ENCODE measurements at regions not wholly inside any gene's neighbourhood (a gene's known extent, or its start where the extent isn't known, plus 50 kb on each side); places are given as distances from the start of the nearest gene placed in this dataset.

DNA sequence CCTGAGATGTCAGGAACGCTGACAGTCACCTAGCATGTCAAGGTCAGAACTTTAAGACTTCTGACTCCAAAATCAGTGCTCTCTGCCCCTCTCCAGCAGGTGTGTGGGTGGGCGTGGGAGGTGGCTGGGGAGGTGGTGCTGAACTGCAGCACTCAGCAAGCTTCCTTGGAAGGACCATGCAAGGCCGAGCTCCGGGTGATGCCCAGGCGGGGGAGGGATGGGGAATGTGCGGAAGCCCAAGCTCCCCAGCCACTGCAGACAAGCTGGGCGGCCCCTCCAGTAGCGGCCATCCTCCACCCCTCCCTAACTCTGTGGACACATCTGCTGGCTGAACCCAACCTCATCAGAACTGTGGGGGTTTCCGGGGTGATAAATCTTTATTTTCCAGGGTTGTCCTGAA, 296.6 kb downstream of the TLE3 start:
- ChIA-PET POLR2A (no interaction called here), CTCF (no interaction called here)
- TF ChIP-seq BHLHE40 (IDR thresholded peaks at IDR 0.05; ENCODE audit: borderline replicate concordance), result no peak
- no peak for TF ChIP-seq HDGF (IDR thresholded peaks at IDR 0.05; ENCODE audit: borderline replicate concordance)
- no peak for TF ChIP-seq FOXA1 (IDR thresholded peaks at IDR 0.05)
- no peak for TF ChIP-seq SP1 (IDR thresholded peaks at IDR 0.05)
- TF ChIP-seq, protein P1, sequence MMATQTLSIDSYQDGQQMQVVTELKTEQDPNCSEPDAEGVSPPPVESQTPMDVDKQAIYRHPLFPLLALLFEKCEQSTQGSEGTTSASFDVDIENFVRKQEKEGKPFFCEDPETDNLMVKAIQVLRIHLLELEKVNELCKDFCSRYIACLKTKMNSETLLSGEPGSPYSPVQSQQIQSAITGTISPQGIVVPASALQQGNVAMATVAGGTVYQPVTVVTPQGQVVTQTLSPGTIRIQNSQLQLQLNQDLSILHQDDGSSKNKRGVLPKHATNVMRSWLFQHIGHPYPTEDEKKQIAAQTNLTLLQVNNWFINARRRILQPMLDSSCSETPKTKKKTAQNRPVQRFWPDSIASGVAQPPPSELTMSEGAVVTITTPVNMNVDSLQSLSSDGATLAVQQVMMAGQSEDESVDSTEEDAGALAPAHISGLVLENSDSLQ (IDR thresholded peaks at IDR 0.05), result no peak
- TF ChIP-seq FOXM1 (IDR thresholded peaks at IDR 0.05; ENCODE audit: borderline replicate concordance), result no peak
- TF ChIP-seq CTBP1 (IDR thresholded peaks at IDR 0.05; ENCODE audit: borderline replicate concordance), result no peak
- TF ChIP-seq TARDBP (IDR thresholded peaks at IDR 0.05), result no peak
- TF ChIP-seq FOXK2 (IDR thresholded peaks at IDR 0.05), result no peak
- no peak for TF ChIP-seq SUZ12 (IDR thresholded peaks at IDR 0.05)
- no peak for TF ChIP-seq ELF4 (IDR thresholded peaks at IDR 0.05)
- DNase-seq (ENCODE audit: extremely low spot score), result no peak

GRCh38 chr15:69802432-69802831, 295.3 kb downstream of the TLE3 start:
- POLR2A ChIA-PET, result no interaction called here
- CTCF ChIA-PET, result no interaction called here
- TF ChIP-seq BHLHE40 (IDR thresholded peaks at IDR 0.05; ENCODE audit: borderline replicate concordance), result no peak
- no peak for DNase-seq (ENCODE audit: extremely low spot score)

DNA sequence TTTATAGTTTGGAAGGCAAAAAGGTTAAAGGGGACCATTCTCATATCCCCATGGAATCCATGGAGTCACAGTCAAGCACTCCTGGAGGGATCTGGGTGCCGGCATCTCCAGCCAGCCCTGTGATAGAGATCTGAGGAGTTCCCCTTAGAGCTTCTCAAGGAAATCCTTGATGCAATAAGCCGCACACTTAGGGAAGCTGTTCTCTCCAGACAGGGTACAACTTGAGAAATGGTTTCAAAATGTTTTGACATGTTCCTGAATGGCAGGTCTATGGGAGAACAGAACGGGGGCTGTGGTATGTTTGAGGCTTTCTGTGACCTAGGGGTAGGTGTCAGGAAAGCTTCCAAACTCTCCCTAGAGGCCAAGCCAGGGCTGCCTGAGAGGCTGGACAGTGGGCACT, 292.9 kb downstream of the TLE3 start:
- no peak for DNase-seq (ENCODE audit: extremely low spot score)
- no peak for TF ChIP-seq ZNF384 (IDR thresholded peaks at IDR 0.05)
- TF ChIP-seq HDGF (IDR thresholded peaks at IDR 0.05; ENCODE audit: borderline replicate concordance), result no peak
- no peak for TF ChIP-seq TARDBP (IDR thresholded peaks at IDR 0.05)
- TF ChIP-seq ELF4 (IDR thresholded peaks at IDR 0.05), result no peak
- no peak for TF ChIP-seq ARNT (IDR thresholded peaks at IDR 0.05)
- TF ChIP-seq NFRKB (IDR thresholded peaks at IDR 0.05), result no peak
- TF ChIP-seq L3MBTL2 (conservative IDR thresholded peaks at IDR 0.05), result no peak
- TF ChIP-seq BHLHE40 (IDR thresholded peaks at IDR 0.05; ENCODE audit: borderline replicate concordance), result no peak
- no peak for TF ChIP-seq FOXK2 (IDR thresholded peaks at IDR 0.05)
- TF ChIP-seq SUZ12 (IDR thresholded peaks at IDR 0.05), result no peak
- TF ChIP-seq LEF1 (IDR thresholded peaks at IDR 0.05; ENCODE audit: borderline replicate concordance), result no peak
- TF ChIP-seq, protein P1 (IDR thresholded peaks at IDR 0.05), result no peak
- no peak for TF ChIP-seq FOXA1 (IDR thresholded peaks at IDR 0.05)
- POLR2A ChIA-PET, result no interaction called here
- CTCF ChIA-PET, result interaction anchor here (0.9 kb wide), 1 partner anchor 22 kb away, joined by 4 read pairs; no protein-coding TSS in a partner anchor

DNA sequence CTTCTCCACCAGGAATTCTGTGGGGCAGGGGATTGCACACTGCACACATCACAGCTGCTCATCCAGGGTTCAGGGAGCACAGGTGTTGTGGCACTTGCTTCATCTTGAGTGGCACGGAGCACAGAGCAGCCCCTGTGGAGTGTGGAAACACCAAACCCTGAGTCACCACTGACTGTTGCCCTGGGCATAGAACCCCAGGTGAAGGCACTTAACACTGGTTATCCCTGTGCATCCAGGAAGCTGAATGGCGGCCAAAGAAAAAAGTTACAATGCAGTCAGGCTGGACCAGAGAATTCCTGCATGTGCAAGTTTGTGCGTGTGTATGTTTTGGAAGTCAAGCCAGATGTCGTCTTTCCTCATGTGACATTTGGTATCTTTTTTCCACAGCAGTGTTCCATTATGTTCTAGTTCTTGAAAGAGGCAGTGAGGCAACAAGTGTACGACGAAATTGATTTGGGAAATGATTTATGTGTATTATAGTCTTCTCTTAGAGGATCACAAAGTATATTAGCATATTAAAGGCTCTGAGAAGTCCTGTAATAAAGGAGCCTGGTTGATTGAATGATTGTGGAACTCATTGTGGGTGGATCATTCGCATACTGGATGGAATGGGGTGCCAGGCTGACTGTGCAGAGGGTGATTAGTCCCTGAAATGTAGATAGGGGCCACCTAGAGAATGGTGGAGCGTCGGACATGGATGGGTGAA, 292.3 kb downstream of the TLE3 start:
- ChIA-PET POLR2A (no interaction called here), CTCF (interaction anchor here (0.9 kb wide), 1 partner anchor 23 kb away, joined by 4 read pairs; no protein-coding TSS in a partner anchor)
- DNase-seq (ENCODE audit: extremely low spot score), result no peak
- no peak for TF ChIP-seq TARDBP (IDR thresholded peaks at IDR 0.05)

DNA sequence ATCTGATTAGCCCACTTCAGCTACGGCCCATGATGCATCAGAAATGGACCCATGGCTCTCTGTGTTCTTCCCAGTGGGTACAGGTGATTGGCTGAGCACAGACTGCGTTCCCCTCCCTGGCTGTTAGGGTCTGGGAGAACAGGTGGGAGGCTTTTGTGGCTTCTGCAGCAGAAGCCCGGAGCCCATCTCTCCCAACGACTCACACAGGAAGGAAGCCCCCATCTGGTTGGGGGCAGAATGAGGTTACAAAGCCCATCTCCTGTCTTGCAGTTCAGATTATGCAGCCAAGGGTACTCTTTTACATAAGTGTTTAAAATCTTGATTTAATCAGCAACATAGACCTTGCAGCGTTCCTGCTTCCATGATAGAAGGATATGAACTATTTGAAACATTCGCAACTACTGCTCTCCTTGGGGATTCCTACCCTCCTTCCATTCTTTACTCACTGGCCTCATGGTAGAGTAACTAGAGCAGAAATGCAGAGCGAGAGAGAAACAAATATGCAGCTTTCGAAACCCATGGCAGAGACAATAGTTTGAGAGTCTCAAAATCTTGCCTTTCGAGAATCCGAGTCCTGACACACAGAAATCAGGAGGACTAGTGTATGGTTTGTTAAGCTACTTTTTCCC, 291.3 kb downstream of the TLE3 start:
- TF ChIP-seq ELF4 (IDR thresholded peaks at IDR 0.05) (no peak), FOXM1 (IDR thresholded peaks at IDR 0.05; ENCODE audit: borderline replicate concordance) (no peak), BHLHE40 (IDR thresholded peaks at IDR 0.05; ENCODE audit: borderline replicate concordance) (no peak), LEF1 (IDR thresholded peaks at IDR 0.05; ENCODE audit: borderline replicate concordance) (no peak), NFRKB (IDR thresholded peaks at IDR 0.05) (no peak), SP1 (IDR thresholded peaks at IDR 0.05) (no peak), CTBP1 (IDR thresholded peaks at IDR 0.05; ENCODE audit: borderline replicate concordance) (no peak), L3MBTL2 (conservative IDR thresholded peaks at IDR 0.05) (no peak), TARDBP (IDR thresholded peaks at IDR 0.05) (no peak), SUZ12 (IDR thresholded peaks at IDR 0.05) (no peak), FOXK2 (IDR thresholded peaks at IDR 0.05) (no peak)
- DNase-seq (ENCODE audit: extremely low spot score), result no peak
- ChIA-PET POLR2A (no interaction called here), CTCF (no interaction called here)

DNA sequence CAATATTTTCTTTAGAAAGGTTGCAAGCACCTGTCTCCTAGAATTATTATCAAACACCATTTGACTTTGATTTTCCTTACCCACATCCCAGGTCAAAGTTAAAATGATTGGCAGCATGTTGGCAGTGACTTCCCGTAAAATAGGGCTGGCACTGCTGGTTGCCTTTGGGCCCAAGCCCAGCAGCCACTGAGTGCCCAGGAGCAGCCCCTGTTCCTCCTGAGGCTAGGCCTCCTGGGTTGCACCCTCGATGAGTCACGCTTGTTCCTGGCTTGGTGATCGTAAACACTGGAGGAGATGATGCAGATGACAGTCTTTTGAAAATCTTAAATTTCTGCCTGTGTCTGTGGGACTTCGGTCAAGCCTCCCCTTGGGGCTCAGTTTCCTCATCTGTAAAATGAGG, 290.0 kb downstream of the TLE3 start:
- no peak for TF ChIP-seq SP1 (IDR thresholded peaks at IDR 0.05)
- TF ChIP-seq CTBP1 (IDR thresholded peaks at IDR 0.05; ENCODE audit: borderline replicate concordance), result no peak
- TF ChIP-seq FOXK2 (IDR thresholded peaks at IDR 0.05), result no peak
- TF ChIP-seq LEF1 (IDR thresholded peaks at IDR 0.05; ENCODE audit: borderline replicate concordance), result no peak
- TF ChIP-seq SUZ12 (IDR thresholded peaks at IDR 0.05), result no peak
- no peak for TF ChIP-seq BHLHE40 (IDR thresholded peaks at IDR 0.05; ENCODE audit: borderline replicate concordance)
- TF ChIP-seq HDGF (IDR thresholded peaks at IDR 0.05; ENCODE audit: borderline replicate concordance), result no peak
- TF ChIP-seq ELF4 (IDR thresholded peaks at IDR 0.05), result no peak
- TF ChIP-seq L3MBTL2 (conservative IDR thresholded peaks at IDR 0.05), result no peak
- no peak for TF ChIP-seq ARNT (IDR thresholded peaks at IDR 0.05)
- TF ChIP-seq ZNF384 (IDR thresholded peaks at IDR 0.05), result no peak
- TF ChIP-seq TARDBP (IDR thresholded peaks at IDR 0.05), result no peak
- TF ChIP-seq NFRKB (IDR thresholded peaks at IDR 0.05), result no peak
- TF ChIP-seq, protein P1 (IDR thresholded peaks at IDR 0.05), result no peak
- no peak for TF ChIP-seq FOXA1 (IDR thresholded peaks at IDR 0.05)
- TF ChIP-seq FOXM1 (IDR thresholded peaks at IDR 0.05; ENCODE audit: borderline replicate concordance), result no peak
- ChIA-PET CTCF (no interaction called here), POLR2A (no interaction called here)
- DNase-seq (ENCODE audit: extremely low spot score), result no peak

Data from HEK293T (cell line).